Testis (tissue), 2 donors: ENCODE measurements at regions not wholly inside any gene's neighbourhood (a gene's known extent, or its start where the extent isn't known, plus 50 kb on each side); places are given as distances from the start of the nearest gene placed in this dataset.

ENCODE experiments used
- DNase-seq: peaks from one replicate; pipeline ENCODE4 v3.0.0-alpha.2; 2019
- H3K27ac ChIP-seq, 2 donors: fragments of 200-600 bp; sonication (generic); one replicate each; pipeline ENCODE4 v1.5.1; 2019
- H3K27me3 ChIP-seq: fragments of 200-600 bp; sonication (generic); one replicate; pipeline ENCODE4 v1.5.1; 2019
- H3K36me3 ChIP-seq: fragments of 200-600 bp; sonication (generic); one replicate; pipeline ENCODE4 v1.5.1; 2017; ENCODE audit warnings: low read depth; ENCODE audit errors: missing control alignments
- H3K4me1 ChIP-seq: fragments of 200-600 bp; sonication (generic); one replicate; pipeline ENCODE4 v1.5.1; 2019
- H3K4me3 ChIP-seq, 2 donors: fragments of 200-600 bp; sonication (generic); one replicate each; pipeline ENCODE4 v1.5.1; 2017 to 2019
- H3K9me3 ChIP-seq: fragments of 200-600 bp; sonication (generic); one replicate; pipeline ENCODE4 v1.5.1; 2017
- POLR2A ChIP-seq: fragments of 450-650 bp; IDR thresholded peaks from one replicate; pipeline ENCODE4 v1.6.1; 2017; ENCODE audit warnings: antibody characterized with exemption, mild to moderate bottlenecking, moderate library complexity
- WGBS, 2 donors: methylation state at CpG; one replicate each; pipeline ENCODE4 v1.1.5; 2018; 5-methylcytosine and 5-hydroxymethylcytosine counted together
- intact Hi-C: fragments of 100-400 bp; cut with DNase I; formaldehyde crosslinking; loops from one replicate; pipeline ENCODE4 v1.15.1; 2023; ENCODE audit warnings: low total_unique reads
- TF ChIP-seq, protein P1 (sequence below), 3 experiments: fragments of 450-650 bp in 2 of 3; fragments of 200-600 bp in 1 of 3; sonication (generic) in 1 of 3; IDR thresholded peaks; one replicate each; pipeline ENCODE4 v1.5.1; 2016 to 2019; ENCODE audit warnings: antibody characterized with exemption in 3 of 3, mild to moderate bottlenecking in 2 of 3, moderate library complexity in 1 of 3

DNA sequence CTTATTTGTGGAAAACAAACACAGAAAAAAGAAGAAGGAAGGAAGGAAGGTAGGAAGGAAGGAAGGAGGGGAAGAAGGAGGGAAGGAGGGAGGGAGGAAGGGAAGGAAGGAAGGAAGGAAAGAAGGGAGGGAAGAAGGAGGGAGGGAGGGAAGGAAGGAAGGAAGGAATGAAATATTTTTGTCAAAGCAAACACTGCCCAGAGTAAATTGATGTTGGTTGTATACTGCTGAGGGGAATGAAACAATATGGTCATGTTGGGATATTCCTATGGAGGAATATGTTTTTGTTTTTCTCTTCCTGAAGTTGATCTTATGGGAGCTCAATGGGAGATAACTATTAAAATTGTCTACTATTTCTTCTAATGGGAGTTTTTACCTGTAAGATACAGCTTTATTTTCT lies 717.5 kb upstream of the LRFN5 start:
- intact Hi-C loops, result no loop called here
- Histone ChIP-seq H3K27me3 (no peaks in the 10 kb centered on the region), H3K4me3 (no peak overlapping the region), H3K27ac (no peak overlapping the region), H3K36me3 (no peaks in the 10 kb centered on the region), H3K9me3 (no peaks in the 10 kb centered on the region), H3K4me1 (no peaks in the 10 kb centered on the region)
- no peak for TF ChIP-seq POLR2A
- TF ChIP-seq, protein P1, sequence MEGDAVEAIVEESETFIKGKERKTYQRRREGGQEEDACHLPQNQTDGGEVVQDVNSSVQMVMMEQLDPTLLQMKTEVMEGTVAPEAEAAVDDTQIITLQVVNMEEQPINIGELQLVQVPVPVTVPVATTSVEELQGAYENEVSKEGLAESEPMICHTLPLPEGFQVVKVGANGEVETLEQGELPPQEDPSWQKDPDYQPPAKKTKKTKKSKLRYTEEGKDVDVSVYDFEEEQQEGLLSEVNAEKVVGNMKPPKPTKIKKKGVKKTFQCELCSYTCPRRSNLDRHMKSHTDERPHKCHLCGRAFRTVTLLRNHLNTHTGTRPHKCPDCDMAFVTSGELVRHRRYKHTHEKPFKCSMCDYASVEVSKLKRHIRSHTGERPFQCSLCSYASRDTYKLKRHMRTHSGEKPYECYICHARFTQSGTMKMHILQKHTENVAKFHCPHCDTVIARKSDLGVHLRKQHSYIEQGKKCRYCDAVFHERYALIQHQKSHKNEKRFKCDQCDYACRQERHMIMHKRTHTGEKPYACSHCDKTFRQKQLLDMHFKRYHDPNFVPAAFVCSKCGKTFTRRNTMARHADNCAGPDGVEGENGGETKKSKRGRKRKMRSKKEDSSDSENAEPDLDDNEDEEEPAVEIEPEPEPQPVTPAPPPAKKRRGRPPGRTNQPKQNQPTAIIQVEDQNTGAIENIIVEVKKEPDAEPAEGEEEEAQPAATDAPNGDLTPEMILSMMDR (IDR thresholded peaks at IDR 0.05), result no peak
- no peak for DNase-seq

DNA sequence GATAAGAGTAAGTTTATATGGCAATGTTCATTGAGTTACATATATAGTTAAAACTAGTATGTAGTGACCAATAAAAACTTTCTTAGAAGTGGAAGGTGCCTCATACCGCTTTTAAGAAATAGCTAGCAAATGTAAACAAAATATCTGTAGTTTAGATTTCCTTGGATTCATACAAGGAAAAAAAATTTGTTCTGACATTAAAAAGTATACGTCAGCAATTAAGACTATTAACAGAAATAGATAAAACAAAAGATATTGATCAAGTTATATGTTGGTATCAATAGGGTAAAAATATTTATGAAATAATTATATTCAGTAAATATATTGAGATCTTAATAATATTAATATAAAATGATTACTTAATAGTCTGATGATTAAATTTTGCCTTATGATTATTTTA lies 718.8 kb upstream of the LRFN5 start:
- WGBS, 2 donors, result 91 to 95% methylated on average over 2 of the region's 2 CpGs
- intact Hi-C loops, result no loop called here
- H3K36me3 ChIP-seq, result no peaks in the 10 kb centered on the region
- no peaks in the 10 kb centered on the region for H3K4me1 ChIP-seq
- H3K27me3 ChIP-seq, result no peaks in the 10 kb centered on the region
- H3K9me3 ChIP-seq, result no peaks in the 10 kb centered on the region
- DNase-seq, result no peak
- TF ChIP-seq POLR2A, result no peak
- TF ChIP-seq, protein P1 (IDR thresholded peaks at IDR 0.05), result no peak
- no peak overlapping the region for H3K4me3 ChIP-seq
- no peak overlapping the region for H3K27ac ChIP-seq

DNA sequence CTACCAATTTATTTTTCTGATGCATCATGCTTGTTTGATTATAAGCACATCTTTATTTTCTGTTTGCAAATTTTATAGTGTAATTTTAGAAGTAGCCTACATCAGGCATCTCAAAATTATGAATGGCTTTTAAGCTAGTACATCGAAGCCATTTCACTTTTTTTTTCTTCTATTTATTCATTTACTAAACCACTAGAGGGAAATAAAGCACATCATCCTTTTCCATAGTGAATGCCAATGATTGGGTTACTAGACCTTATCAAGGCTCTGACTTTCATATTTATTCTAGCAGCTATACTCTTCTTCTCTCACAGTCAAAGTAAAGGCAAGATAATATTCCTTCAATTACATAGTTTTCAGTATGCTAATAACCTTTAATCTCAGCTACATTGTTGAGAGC lies 736.4 kb upstream of the LRFN5 start:
- Histone ChIP-seq H3K27ac (no peak overlapping the region), H3K4me3 (no peak overlapping the region), H3K4me1 (no peaks in the 10 kb centered on the region), H3K9me3 (no peaks in the 10 kb centered on the region), H3K36me3 (no peaks in the 10 kb centered on the region), H3K27me3 (no peaks in the 10 kb centered on the region)
- TF ChIP-seq, protein P1 (IDR thresholded peaks at IDR 0.05), result no peak
- TF ChIP-seq POLR2A, result no peak
- 40 to 60% methylated on average over 1 of the region's 1 CpG for WGBS, 2 donors
- intact Hi-C loops, result no loop called here
- DNase-seq, result no peak

DNA sequence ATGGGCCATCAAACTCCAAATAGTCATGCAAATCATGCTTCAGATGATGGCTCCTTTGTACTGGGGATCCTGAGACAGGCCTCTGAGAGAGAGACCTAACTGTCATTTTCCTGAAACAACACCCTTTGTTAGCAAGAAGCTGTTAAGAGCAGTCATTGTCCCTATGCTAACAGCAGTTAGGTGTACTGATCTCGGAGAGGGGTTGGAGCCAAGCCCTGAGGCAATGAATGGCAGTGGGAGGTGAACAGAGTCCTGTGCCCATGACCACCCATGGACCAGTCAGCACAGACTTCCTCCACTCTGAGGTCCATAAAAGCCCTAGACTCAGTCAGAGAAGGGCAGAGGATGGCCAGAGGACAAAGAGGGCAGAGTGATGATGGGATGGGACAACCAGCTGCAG lies 747.6 kb upstream of the LRFN5 start:
- Histone ChIP-seq H3K4me3 (no peak overlapping the region), H3K4me1 (no peaks in the 10 kb centered on the region), H3K27me3 (no peaks in the 10 kb centered on the region), H3K27ac (no peak overlapping the region), H3K9me3 (no peaks in the 10 kb centered on the region), H3K36me3 (no peaks in the 10 kb centered on the region)
- no peak for DNase-seq
- intact Hi-C loops, result no loop called here
- WGBS, 2 donors, result 86 to 87% methylated on average over 1 of the region's 1 CpG
- TF ChIP-seq, protein P1 (IDR thresholded peaks at IDR 0.05), result no peak
- no peak for TF ChIP-seq POLR2A

DNA sequence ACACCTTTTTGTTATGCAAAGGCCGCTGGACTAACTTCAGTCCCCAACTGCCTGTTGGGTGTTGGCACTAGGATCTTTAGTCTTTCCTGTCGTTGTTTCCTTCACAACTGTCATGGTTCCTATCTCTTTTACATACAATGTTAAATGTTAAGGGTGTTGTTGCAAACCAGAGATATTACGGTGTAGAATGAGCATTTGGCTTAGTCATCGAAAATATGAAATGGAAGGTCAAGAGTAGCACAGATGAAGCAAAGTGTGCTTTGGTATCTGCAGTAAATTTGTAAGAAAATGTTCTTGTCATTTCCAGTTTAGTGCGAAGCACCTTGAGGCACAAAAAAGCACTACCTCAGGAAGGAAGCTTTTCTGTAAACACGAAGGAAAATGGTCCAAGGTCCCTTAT lies 751.3 kb upstream of the LRFN5 start:
- intact Hi-C loops, result no loop called here
- Histone ChIP-seq H3K9me3 (no peaks in the 10 kb centered on the region), H3K27ac (no peak overlapping the region), H3K27me3 (no peaks in the 10 kb centered on the region), H3K4me3 (no peak overlapping the region), H3K4me1 (no peaks in the 10 kb centered on the region), H3K36me3 (no peaks in the 10 kb centered on the region)
- WGBS, 2 donors, result 64 to 79% methylated on average over 6 of the region's 6 CpGs
- no peak for TF ChIP-seq POLR2A
- TF ChIP-seq, protein P1 (IDR thresholded peaks at IDR 0.05), result no peak
- no peak for DNase-seq
